H9 (cell line): ENCODE measurements at regions not wholly inside any gene's neighbourhood (a gene's known extent, or its start where the extent isn't known, plus 50 kb on each side); places are given as distances from the start of the nearest gene placed in this dataset.

Experiments used
- DNase-seq: peaks from one replicate; pipeline ENCODE4 v3.0.0-alpha.2; 2017
- H2AFZ ChIP-seq: one replicate; pipeline ENCODE4 v1.6.1; 2013; ENCODE audit warnings: mild to moderate bottlenecking, low read length, control low read depth, moderate library complexity
- H2AK5ac ChIP-seq: 2 replicates; pipeline ENCODE4 v1.6.1; 2013; ENCODE audit warnings: low read length, control low read depth, mixed read lengths; ENCODE audit not compliant: insufficient read length
- H2BK120ac ChIP-seq: one replicate; pipeline ENCODE4 v1.6.1; 2013; ENCODE audit warnings: low read depth, mild to moderate bottlenecking, low read length, control low read depth, inconsistent platforms; ENCODE audit not compliant: poor library complexity, severe bottlenecking
- H2BK12ac ChIP-seq: 2 replicates; pipeline ENCODE4 v1.6.1; 2013; ENCODE audit warnings: low read length, control low read depth, mixed read lengths, low read depth; ENCODE audit not compliant: insufficient read length
- H2BK15ac ChIP-seq: 2 replicates; pipeline ENCODE4 v1.6.1; 2013; ENCODE audit warnings: low read depth, low read length, control low read depth
- H2BK20ac ChIP-seq: one replicate; pipeline ENCODE4 v1.6.1; 2013; ENCODE audit warnings: low read depth, mild to moderate bottlenecking, low read length, control low read depth, inconsistent platforms; ENCODE audit not compliant: poor library complexity, severe bottlenecking
- H2BK5ac ChIP-seq: 2 replicates; pipeline ENCODE4 v1.6.1; 2013; ENCODE audit warnings: low read length, control low read depth, mixed read lengths; ENCODE audit not compliant: insufficient read length
- H3K14ac ChIP-seq: 2 replicates; pipeline ENCODE4 v1.6.1; 2013; ENCODE audit warnings: low read length, control low read depth; ENCODE audit not compliant: insufficient read depth
- H3K18ac ChIP-seq: 2 replicates; pipeline ENCODE4 v1.6.1; 2013; ENCODE audit warnings: low read depth, mild to moderate bottlenecking, mixed read lengths, low read length, control low read depth; ENCODE audit not compliant: insufficient read length
- H3K23ac ChIP-seq: 2 replicates; pipeline ENCODE4 v1.6.1; 2013; ENCODE audit warnings: low read length, control low read depth, mixed read lengths, low read depth; ENCODE audit not compliant: insufficient read length
- H3K23me2 ChIP-seq: 2 replicates; pipeline ENCODE4 v1.6.1; 2013; ENCODE audit warnings: low read depth, mild to moderate bottlenecking, mixed read lengths, low read length, control low read depth; ENCODE audit not compliant: insufficient read length, poor library complexity, severe bottlenecking
- H3K27ac ChIP-seq: 2 replicates; pipeline ENCODE4 v1.5.1; 2013; ENCODE audit warnings: low read length, control low read depth, mixed read lengths, low read depth; ENCODE audit not compliant: insufficient read length
- H3K27me3 ChIP-seq: 2 replicates; pipeline ENCODE4 v1.6.1; 2013; ENCODE audit warnings: low read length, control low read depth, inconsistent platforms; ENCODE audit not compliant: insufficient read depth
- H3K4ac ChIP-seq: 2 replicates; pipeline ENCODE4 v1.6.1; 2013; ENCODE audit warnings: low read depth, mild to moderate bottlenecking, control low read depth, inconsistent platforms, low read length, moderate library complexity
- H3K4me1 ChIP-seq: 2 replicates; pipeline ENCODE4 v1.6.1; 2013; ENCODE audit warnings: low read length, control low read depth, inconsistent platforms; ENCODE audit not compliant: insufficient read depth
- H3K4me2 ChIP-seq: 2 replicates; pipeline ENCODE4 v1.6.1; 2013; ENCODE audit warnings: low read length, control low read depth, mixed read lengths; ENCODE audit not compliant: insufficient read length, insufficient read depth
- H3K56ac ChIP-seq: 2 replicates; pipeline ENCODE4 v1.6.1; 2013; ENCODE audit warnings: low read depth, mild to moderate bottlenecking, mixed read lengths, low read length, control low read depth; ENCODE audit not compliant: insufficient read length
- H3K79me1 ChIP-seq: 2 replicates; pipeline ENCODE4 v1.6.1; 2013; ENCODE audit warnings: low read depth, mild to moderate bottlenecking, moderate library complexity, low read length, control low read depth, inconsistent platforms; ENCODE audit not compliant: insufficient read depth, poor library complexity, severe bottlenecking
- H3K79me2 ChIP-seq: 2 replicates; pipeline ENCODE4 v1.6.1; 2013; ENCODE audit warnings: low read length, control low read depth, inconsistent platforms; ENCODE audit not compliant: insufficient read depth
- H3K9ac ChIP-seq: 2 replicates; pipeline ENCODE4 v1.6.1; 2013; ENCODE audit warnings: low read length, control low read depth, mixed read lengths; ENCODE audit not compliant: insufficient read length; ENCODE audit errors: extremely low read depth
- H3K9me3 ChIP-seq: one replicate; pipeline ENCODE4 v1.6.1; 2013; ENCODE audit warnings: low read depth, low read length, inconsistent platforms; ENCODE audit not compliant: control insufficient read depth
- H3T11ph ChIP-seq: one replicate; pipeline ENCODE4 v1.6.1; 2013; ENCODE audit warnings: mild to moderate bottlenecking, low read length, control low read depth, inconsistent platforms
- H4K20me1 ChIP-seq: one replicate; pipeline ENCODE4 v1.6.1; 2013; ENCODE audit not compliant: control insufficient read depth, insufficient read length, insufficient read depth
- H4K5ac ChIP-seq: 2 replicates; pipeline ENCODE4 v1.6.1; 2013; ENCODE audit warnings: low read depth, mild to moderate bottlenecking, mixed read lengths, low read length, control low read depth; ENCODE audit not compliant: insufficient read length
- H4K8ac ChIP-seq: replicated peaks from 2 replicates; pipeline ENCODE4 v1.6.1; 2013; ENCODE audit warnings: low read length, control low read depth, mixed read lengths, low read depth; ENCODE audit not compliant: insufficient read length
- H4K91ac ChIP-seq: 2 replicates; pipeline ENCODE4 v1.6.1; 2013; ENCODE audit warnings: low read depth, mild to moderate bottlenecking, moderate library complexity, mixed read lengths, low read length, control low read depth; ENCODE audit not compliant: insufficient read length
- H3K27ac Mint-ChIP-seq, 3 experiments: 2 replicates in 2 of 3; 3 replicates in 1 of 3; pipeline ENCODE4 v1.8.0; 2020 to 2021; ENCODE audit warnings: mixed read lengths in 3 of 3, mild to moderate bottlenecking in 1 of 3, moderate library complexity in 1 of 3
- H3K27me3 Mint-ChIP-seq: 2 replicates; pipeline ENCODE4 v1.8.0; 2021; ENCODE audit warnings: low read depth, mild to moderate bottlenecking, moderate library complexity, mixed read lengths
- H3K36me3 Mint-ChIP-seq, 3 experiments: 2 replicates in 2 of 3; 3 replicates in 1 of 3; pipeline ENCODE4 v1.8.0; 2020 to 2021; ENCODE audit warnings: low read depth in 3 of 3, mixed read lengths in 3 of 3; ENCODE audit not compliant: insufficient read depth in 1 of 3
- H3K4me1 Mint-ChIP-seq, 2 experiments: 2 replicates each; pipeline ENCODE4 v1.8.0; 2020; ENCODE audit warnings: mixed read lengths in 2 of 2
- H3K4me3 Mint-ChIP-seq, 2 experiments: 2 replicates in 1 of 2; 3 replicates in 1 of 2; pipeline ENCODE4 v1.8.0; 2020 to 2021; ENCODE audit warnings: mild to moderate bottlenecking in 2 of 2, mixed read lengths in 2 of 2, moderate library complexity in 1 of 2
- H3K9me3 Mint-ChIP-seq, 2 experiments: 2 replicates in 1 of 2; 3 replicates in 1 of 2; pipeline ENCODE4 v1.8.0; 2020; ENCODE audit warnings: mild to moderate bottlenecking in 2 of 2, mixed read lengths in 2 of 2, moderate library complexity in 1 of 2
- TF ChIP-seq, protein P1 (sequence below): fragments of 200-600 bp; sonication (generic); conservative IDR thresholded peaks from 3 replicates; pipeline ENCODE4 v1.8.0; 2021; ENCODE audit warnings: antibody characterized with exemption, mild to moderate bottlenecking

DNA sequence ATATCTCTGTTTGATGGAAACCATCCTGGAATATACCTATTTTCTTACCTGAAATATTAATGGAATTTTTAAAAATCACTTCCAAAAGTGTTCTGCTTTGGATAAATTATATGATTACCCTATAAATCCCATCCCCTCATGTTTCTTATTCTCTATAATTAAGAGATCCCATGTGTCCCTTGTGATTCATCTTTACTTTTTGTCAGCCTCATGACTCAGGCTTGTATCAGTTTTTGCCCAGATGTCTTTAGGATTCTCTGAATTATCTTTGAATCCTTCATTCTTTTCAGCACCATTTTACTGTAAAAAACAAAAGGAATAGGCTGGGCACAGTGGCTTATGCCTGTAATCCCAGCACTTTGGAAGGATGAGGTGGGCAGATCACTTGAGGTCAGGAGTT, 804.5 kb upstream of the CITED2 start:
- Histone ChIP-seq H3K9me3 (no peaks in the 10 kb centered on the region), H3K79me1 (no peaks in the 10 kb centered on the region), H4K91ac (no peak overlapping the region), H2AFZ (no peak overlapping the region), H3K27me3 (no peaks in the 10 kb centered on the region), H2BK5ac (no peak overlapping the region), H3K23me2 (no peaks in the 10 kb centered on the region), H2BK15ac (no peak overlapping the region), H4K5ac (no peak overlapping the region), H3K23ac (no peak overlapping the region), H3K18ac (no peak overlapping the region), H3K79me2 (no peaks in the 10 kb centered on the region), H3K14ac (no peak overlapping the region), H3K4me2 (no peak overlapping the region), H3K4me1 (no peaks in the 10 kb centered on the region), H2BK12ac (no peak overlapping the region), H3K4ac (no peak overlapping the region), H4K8ac (no peak overlapping the region), H2BK120ac (no peak overlapping the region), H3T11ph (no peak overlapping the region), H3K27ac (no peak overlapping the region), H3K56ac (no peak overlapping the region), H3K9ac (no peak overlapping the region), H2AK5ac (no peak overlapping the region), H4K20me1 (no peaks in the 10 kb centered on the region), H2BK20ac (no peak overlapping the region)
- H3K27me3 Mint-ChIP-seq, result no peaks in the 10 kb centered on the region
- H3K4me3 Mint-ChIP-seq, result no peak overlapping the region
- H3K4me1 Mint-ChIP-seq, result no peaks in the 10 kb centered on the region
- no peaks in the 10 kb centered on the region for H3K9me3 Mint-ChIP-seq
- H3K27ac Mint-ChIP-seq, result no peak overlapping the region
- TF ChIP-seq, protein P1, sequence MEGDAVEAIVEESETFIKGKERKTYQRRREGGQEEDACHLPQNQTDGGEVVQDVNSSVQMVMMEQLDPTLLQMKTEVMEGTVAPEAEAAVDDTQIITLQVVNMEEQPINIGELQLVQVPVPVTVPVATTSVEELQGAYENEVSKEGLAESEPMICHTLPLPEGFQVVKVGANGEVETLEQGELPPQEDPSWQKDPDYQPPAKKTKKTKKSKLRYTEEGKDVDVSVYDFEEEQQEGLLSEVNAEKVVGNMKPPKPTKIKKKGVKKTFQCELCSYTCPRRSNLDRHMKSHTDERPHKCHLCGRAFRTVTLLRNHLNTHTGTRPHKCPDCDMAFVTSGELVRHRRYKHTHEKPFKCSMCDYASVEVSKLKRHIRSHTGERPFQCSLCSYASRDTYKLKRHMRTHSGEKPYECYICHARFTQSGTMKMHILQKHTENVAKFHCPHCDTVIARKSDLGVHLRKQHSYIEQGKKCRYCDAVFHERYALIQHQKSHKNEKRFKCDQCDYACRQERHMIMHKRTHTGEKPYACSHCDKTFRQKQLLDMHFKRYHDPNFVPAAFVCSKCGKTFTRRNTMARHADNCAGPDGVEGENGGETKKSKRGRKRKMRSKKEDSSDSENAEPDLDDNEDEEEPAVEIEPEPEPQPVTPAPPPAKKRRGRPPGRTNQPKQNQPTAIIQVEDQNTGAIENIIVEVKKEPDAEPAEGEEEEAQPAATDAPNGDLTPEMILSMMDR, result no peak
- DNase-seq, result no peak
- H3K36me3 Mint-ChIP-seq, result peaks cover 0 to 1% (median 0%) of the 10 kb centered on the region in 3 experiments; a peak in 3 of 7 replicates
